ENCODE measurements at regions not wholly inside any gene's neighbourhood (a gene's known extent, or its start where the extent isn't known, plus 50 kb on each side); places are given as distances from the start of the nearest gene placed in this dataset.

DNA sequence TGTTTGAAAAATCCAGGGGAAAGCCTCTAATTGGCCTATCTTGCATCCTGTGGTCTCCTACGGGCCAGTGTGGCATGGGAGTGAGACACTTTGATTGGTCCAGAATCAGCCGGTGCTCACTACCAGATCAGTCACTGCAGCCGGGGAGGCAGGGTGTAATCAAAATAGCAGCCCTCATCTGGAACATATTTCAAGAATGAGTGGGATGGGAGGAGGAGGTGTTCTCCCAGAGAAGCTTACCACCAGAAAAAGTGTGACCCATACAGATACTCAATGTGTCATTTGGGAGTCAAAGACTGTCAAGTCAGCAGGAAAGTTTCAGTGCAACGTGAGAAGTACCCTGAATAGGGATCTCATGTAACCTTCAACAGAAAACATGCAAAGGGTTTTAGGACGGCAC is 393.9 kb upstream of the SLC14A2 start:
- intact Hi-C loops (cut with DNase I): no loop called here
- Histone ChIP-seq H3K4me1 (no peaks in the 10 kb centered on the region), H3K27ac (replicated peaks in 1 of 4) (no peak overlapping the region), H3K27me3 (no peaks in the 10 kb centered on the region), H3K4me3 (no peak overlapping the region), H3K9me3 (no peaks in the 10 kb centered on the region), H3K36me3 (no peaks in the 10 kb centered on the region)
- DNase-seq (ENCODE audit: extremely low spot score): no peak
- WGBS: 82% methylated on average over 5 of the region's 5 CpGs
- TF ChIP-seq POLR2A (IDR thresholded peaks at IDR 0.05; ENCODE audit: low read depth) (no peak), POLR2AphosphoS5 (IDR thresholded peaks at IDR 0.05) (no peak), EP300 (IDR thresholded peaks at IDR 0.05) (no peak)
- TF ChIP-seq, protein P1, sequence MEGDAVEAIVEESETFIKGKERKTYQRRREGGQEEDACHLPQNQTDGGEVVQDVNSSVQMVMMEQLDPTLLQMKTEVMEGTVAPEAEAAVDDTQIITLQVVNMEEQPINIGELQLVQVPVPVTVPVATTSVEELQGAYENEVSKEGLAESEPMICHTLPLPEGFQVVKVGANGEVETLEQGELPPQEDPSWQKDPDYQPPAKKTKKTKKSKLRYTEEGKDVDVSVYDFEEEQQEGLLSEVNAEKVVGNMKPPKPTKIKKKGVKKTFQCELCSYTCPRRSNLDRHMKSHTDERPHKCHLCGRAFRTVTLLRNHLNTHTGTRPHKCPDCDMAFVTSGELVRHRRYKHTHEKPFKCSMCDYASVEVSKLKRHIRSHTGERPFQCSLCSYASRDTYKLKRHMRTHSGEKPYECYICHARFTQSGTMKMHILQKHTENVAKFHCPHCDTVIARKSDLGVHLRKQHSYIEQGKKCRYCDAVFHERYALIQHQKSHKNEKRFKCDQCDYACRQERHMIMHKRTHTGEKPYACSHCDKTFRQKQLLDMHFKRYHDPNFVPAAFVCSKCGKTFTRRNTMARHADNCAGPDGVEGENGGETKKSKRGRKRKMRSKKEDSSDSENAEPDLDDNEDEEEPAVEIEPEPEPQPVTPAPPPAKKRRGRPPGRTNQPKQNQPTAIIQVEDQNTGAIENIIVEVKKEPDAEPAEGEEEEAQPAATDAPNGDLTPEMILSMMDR (IDR thresholded peaks at IDR 0.05): no peak

DNA sequence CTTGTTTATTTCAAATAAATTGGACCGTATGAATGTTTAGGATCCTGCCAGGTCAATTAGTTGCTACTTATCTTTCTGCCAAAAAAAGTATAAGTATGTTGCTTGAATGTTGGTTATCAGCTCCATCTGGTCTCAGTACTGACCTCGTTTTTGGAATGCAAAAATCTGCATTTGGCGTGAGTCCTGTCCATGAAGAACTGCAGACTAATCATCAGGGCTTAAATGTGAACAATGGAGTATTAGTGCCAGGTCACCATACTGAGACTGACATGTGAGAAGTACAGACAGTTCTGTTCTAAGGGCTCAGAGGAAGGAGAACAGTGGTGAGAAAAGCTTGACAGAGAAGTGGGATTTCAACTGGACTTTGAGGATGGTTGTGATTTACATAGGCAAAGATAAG is 393.1 kb upstream of the SLC14A2 start:
- Histone ChIP-seq H3K27ac (replicated peaks in 1 of 4) (no peak overlapping the region), H3K36me3 (no peaks in the 10 kb centered on the region), H3K4me3 (no peak overlapping the region), H3K4me1 (no peaks in the 10 kb centered on the region), H3K9me3 (peaks cover 0 to 5% (median 2%) of the 10 kb centered on the region in 4 donors), H3K27me3 (no peaks in the 10 kb centered on the region)
- DNase-seq (ENCODE audit: extremely low spot score): no peak
- TF ChIP-seq, protein P1 (IDR thresholded peaks at IDR 0.05): no peak
- TF ChIP-seq EP300 (IDR thresholded peaks at IDR 0.05) (no peak), POLR2A (IDR thresholded peaks at IDR 0.05; ENCODE audit: low read depth) (no peak), POLR2AphosphoS5 (IDR thresholded peaks at IDR 0.05) (no peak)
- intact Hi-C loops (cut with DNase I): no loop called here
- WGBS: 65% methylated on average over 3 of the region's 3 CpGs

DNA sequence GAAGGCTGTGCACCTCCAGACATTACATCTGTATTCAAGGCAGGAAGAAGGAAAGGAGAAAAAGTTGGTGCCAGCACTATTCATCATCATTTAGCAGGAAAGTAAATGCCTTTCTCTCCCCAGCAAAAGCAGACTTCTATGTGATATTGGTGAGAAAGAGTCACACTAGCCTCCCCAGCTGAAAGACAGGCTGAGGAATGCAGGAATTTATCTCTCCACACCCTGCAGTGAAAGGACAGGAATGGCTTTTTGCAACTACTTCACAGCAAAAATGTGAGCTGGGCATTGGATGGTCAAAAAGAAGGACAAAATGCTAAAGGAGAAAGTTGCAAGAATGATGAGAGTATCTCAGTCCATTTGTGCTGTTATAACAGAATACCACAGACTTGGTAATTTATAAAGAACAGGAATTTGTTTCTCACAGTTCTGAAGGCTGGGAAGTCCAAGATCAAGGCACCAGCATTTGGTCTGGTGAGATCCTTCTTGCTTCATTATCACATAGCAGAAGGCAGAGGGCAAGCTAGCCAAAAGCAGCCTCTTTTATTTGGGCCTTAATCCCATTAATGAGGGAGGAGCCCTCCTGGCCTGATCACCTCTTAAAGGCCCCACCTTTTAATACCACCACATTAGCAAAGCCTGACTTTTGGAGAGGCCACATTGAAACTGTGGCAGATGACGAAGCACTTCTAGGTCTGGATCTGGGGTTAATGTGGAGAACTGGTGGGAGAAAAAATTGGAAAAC is 388.1 kb upstream of the SLC14A2 start:
- H3K4me1 ChIP-seq: peaks cover 0 to 18% (median 6%) of the 10 kb centered on the region in 4 donors
- intact Hi-C loops (cut with DNase I): no loop called here
- no peak overlapping the region for H3K4me3 ChIP-seq
- no peaks in the 10 kb centered on the region for H3K36me3 ChIP-seq
- H3K9me3 ChIP-seq: peaks cover 0 to 12% (median 4%) of the 10 kb centered on the region in 4 donors
- no peak overlapping the region for H3K27ac ChIP-seq (replicated peaks in 1 of 4)
- TF ChIP-seq POLR2A (IDR thresholded peaks at IDR 0.05; ENCODE audit: low read depth): no peak
- 94% methylated on average over 1 of the region's 1 CpG for WGBS
- DNase-seq (ENCODE audit: extremely low spot score): no peak
- no peaks in the 10 kb centered on the region for H3K27me3 ChIP-seq

DNA sequence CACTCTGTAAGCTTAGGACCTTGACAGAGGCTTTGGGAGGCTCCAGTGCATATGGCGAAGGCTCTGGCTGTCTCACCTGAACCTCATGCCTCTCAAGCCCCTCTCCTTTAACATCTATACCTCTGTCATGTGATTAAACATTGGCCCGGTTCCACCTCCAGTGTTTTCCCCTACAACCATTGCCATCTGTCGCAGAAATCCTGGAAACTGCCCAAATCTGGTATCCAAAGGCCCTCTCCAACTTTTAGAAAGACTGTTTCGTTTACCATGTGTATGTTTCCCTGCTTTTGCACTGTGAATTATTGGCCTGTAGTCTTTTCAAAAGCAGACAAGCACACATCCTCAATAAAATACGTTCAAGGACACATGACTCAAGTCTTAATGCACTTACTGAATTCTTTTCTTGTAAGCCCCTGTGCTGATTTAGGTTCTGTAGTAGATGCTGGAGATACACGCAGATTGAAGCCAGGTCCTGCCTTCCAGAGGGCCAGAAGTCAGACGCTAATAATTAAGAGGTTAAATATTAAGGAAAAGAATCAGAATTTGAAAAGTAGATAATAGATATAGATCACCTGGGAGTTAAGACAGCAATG is 386.4 kb upstream of the SLC14A2 start:
- no peak for TF ChIP-seq POLR2A (IDR thresholded peaks at IDR 0.05; ENCODE audit: low read depth)
- TF ChIP-seq POLR2AphosphoS5 (IDR thresholded peaks at IDR 0.05): no peak
- TF ChIP-seq EP300 (IDR thresholded peaks at IDR 0.05): no peak
- TF ChIP-seq, protein P1 (IDR thresholded peaks at IDR 0.05): no peak
- 86% methylated on average over 7 of the region's 7 CpGs for WGBS
- Histone ChIP-seq H3K27me3 (no peaks in the 10 kb centered on the region), H3K27ac (replicated peaks in 1 of 4) (no peak overlapping the region), H3K4me3 (no peak overlapping the region), H3K9me3 (peaks cover 0 to 12% (median 4%) of the 10 kb centered on the region in 4 donors), H3K4me1 (peaks cover 0 to 18% (median 6%) of the 10 kb centered on the region in 4 donors), H3K36me3 (no peaks in the 10 kb centered on the region)
- no peak for DNase-seq (ENCODE audit: extremely low spot score)
- intact Hi-C loops (cut with DNase I): no loop called here

DNA sequence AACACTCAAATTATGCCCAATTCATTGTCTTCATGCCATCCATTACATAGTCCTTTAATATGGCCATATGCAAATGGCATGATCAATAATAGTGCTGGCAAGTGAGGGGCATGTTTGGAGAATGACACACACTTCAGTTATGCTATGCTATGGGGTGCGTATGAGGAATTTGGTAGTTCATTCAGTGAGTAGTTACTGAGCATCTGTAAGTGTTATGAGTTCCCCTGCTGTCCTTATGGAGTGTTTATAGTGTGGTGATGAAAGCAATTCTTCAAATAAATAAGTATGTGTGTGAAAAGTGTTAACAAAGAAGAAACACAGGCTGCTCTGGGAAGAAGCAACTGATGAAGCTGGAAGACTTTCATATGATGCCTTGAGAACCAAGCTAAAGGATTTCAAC is 383.7 kb upstream of the SLC14A2 start:
- H3K36me3 ChIP-seq: no peaks in the 10 kb centered on the region
- WGBS: 88% methylated on average over 1 of the region's 1 CpG
- no peak overlapping the region for H3K27ac ChIP-seq (replicated peaks in 1 of 4)
- intact Hi-C loops (cut with DNase I): no loop called here
- no peak for DNase-seq (ENCODE audit: extremely low spot score)
- H3K27me3 ChIP-seq: no peaks in the 10 kb centered on the region
- TF ChIP-seq, protein P1 (IDR thresholded peaks at IDR 0.05): no peak
- TF ChIP-seq POLR2A (IDR thresholded peaks at IDR 0.05; ENCODE audit: low read depth) (no peak), POLR2AphosphoS5 (IDR thresholded peaks at IDR 0.05) (no peak), EP300 (IDR thresholded peaks at IDR 0.05) (no peak)
- H3K9me3 ChIP-seq: peaks cover 0 to 12% (median 4%) of the 10 kb centered on the region in 4 donors
- no peak overlapping the region for H3K4me3 ChIP-seq
- H3K4me1 ChIP-seq: peaks cover 0 to 18% (median 6%) of the 10 kb centered on the region in 4 donors
